ENCODE measurements at regions not wholly inside any gene's neighbourhood (a gene's known extent, or its start where the extent isn't known, plus 50 kb on each side); places are given as distances from the start of the nearest gene placed in this dataset.

GRCh38 chr1:191558379-191558778 is 599.9 kb upstream of the RGS18 start:
- no peak for TF ChIP-seq CTCF (IDR thresholded peaks at IDR 0.05; ENCODE audit: low read depth, low read length)
- no peak for TF ChIP-seq POLR2A (IDR thresholded peaks at IDR 0.05; ENCODE audit: extremely low read depth, insufficient read length)
- TF ChIP-seq MAX (IDR thresholded peaks at IDR 0.05; ENCODE audit: low read depth, low read length), result no peak
- TF ChIP-seq MYC (IDR thresholded peaks at IDR 0.05; ENCODE audit: low read depth, low read length), result no peak

Data from NB4 (cell line).